HG02870 (cell line): ENCODE measurements at regions not wholly inside any gene's neighbourhood (a gene's known extent, or its start where the extent isn't known, plus 50 kb on each side); places are given as distances from the start of the nearest gene placed in this dataset.
"Not testable (repeated sequence)": the region's sequence is repeated elsewhere in the genome, so short reads cannot be mapped to it uniquely, and the experiment has no call there.

Source experiments
- ATAC-seq: cut with Tn5 transposase; IDR thresholded peaks from one replicate; pipeline ENCODE4 v1.9.1; 2021; ENCODE audit warnings: mild to moderate bottlenecking, moderate library complexity; ENCODE audit not compliant: unreplicated experiment

DNA sequence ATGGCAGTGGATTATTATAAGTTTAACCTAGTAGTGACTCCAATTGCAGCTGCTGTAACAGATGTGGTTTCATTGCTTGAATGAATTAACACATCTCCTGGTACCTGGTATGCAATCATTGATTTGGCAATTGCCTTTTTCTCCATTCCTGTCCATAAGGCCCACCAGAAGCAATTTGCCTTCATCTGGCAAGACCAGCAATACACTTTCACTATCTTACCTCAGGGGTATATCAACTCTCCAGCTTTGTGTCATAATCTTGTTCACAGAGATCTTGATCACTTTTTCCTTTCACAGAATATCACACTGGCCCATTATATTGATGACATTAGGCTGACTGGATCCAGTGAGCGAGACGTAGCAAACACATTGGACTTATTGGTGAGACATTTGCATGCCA is 128.7 kb upstream of the ZC3H12C start:
- ATAC-seq = no peak

DNA sequence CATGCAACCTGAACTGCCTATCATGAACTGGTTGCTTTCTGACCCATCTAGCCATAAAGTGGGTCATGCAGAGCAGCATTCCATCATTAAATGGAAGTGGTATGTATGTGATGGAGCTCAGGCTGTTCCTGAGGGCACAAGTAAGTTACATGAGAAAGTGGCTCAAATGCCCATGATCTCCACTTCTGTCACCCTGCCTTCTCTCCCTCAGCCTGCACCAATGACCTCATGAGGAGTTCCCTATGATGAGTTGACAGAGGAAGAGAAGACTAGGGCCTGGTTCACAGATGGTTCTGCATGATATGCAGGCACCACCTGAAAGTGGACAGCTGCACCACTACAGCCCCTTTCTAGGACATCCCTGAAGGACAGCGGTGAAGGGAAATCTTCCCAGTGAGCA is 127.7 kb upstream of the ZC3H12C start:
- not testable (repeated sequence) for ATAC-seq

DNA sequence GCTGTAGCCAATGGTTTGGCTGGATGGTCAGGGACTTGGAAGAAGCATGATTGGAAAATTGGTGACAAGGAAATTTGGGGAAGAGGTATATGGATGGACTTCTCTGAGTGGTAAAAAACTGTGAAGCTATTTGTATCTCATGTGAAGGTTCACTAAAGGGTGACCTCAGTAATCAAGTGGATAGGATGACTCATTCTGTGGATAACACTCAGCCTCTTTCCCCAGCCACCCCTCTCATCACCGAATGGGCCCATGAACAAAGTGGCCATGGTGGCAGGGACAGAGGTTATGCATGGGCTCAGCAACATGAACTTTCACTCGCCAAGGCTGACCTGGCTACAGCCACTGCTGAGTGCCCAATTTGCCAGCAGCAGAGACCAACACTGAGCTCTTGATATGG is 127.3 kb upstream of the ZC3H12C start:
- not testable (repeated sequence) for ATAC-seq

DNA sequence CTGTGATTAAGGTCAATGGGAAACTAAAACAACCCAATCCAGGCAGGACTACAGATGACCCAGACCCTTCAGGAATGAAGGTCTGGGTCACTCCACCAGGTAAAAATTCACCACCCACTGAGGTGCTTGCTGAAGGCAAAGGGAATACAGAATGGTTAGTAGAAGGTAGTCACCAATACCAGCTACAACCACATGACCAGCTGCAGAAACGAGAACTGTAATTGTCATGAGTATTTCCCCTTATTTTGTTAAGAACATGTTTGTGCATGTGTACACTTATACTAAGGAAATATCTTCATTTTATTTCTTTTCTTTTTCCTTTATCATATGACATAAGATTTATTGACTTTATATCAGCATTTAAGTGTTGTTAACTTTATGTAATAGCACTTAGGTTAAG is 126.1 kb upstream of the ZC3H12C start:
- not testable (repeated sequence) for ATAC-seq

DNA sequence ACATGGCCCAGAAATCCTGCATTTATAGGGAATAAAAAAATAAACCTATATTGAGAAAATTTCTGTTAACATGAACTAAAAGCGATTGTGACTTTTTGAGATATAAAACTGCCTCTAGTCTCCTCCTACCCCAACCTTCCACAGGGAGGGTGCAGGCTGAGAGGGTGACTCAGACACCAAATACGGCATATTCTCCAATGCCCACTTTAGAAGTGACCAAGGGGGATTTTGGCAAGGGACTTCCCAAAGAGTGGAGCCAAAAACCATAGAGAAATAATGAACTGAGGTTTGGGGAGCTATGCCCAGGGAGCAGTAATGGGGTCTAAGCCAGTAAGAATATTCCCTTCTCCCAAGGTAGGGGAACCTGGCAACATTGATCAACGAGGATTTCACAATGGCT is 124.9 kb upstream of the ZC3H12C start:
- ATAC-seq = no peak

DNA sequence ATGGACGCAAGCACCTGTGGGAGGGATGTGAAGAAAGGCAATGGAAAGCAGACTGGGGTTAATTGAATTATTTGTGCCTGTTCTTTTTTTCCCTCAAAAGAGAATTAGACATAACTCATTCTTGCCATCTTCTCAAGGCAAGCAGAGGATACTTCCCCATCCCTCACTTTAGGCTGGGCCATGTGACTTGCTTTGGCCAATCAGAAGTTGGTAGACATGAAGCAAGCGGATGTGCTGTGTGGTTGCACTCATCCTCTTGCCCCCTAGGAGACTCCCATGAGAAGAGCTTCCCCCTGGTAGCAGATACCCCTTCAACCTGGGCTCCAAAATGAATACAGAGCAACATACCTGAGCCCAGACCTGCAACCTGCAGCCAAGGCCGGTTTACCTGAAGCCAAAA is 124.4 kb upstream of the ZC3H12C start:
- no peak for ATAC-seq

DNA sequence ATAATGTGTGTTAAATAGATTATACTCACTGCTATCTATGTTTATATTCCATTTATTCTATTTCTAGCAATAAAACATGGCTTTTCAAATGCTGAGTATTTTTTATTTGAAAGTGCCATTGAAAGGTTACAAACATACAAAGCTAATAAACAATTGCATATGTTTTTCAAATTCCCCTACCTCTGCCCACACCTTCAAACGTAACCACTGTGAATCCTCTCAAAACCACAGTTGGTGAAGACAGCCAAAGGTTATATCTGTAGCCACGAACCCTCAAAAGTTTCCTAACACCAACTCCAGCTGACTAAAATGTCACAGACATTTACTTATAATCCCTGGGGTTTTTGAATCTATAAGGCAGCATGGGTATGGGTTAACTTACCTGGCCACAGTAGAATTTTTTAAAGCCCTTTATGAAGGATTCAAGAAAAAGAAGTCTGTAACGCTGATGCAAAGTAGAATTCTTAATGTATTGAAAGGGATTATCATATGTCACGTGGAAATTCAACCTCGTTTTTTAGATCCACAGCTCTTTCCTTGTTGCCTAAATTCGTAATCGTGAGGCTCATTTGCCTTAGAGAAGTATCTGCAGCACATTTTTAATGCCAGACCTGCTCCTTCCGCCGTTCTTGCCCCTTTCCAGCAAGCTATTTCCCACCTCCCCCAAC is 122.5 kb upstream of the ZC3H12C start:
- peak; percentile 61 for ATAC-seq

DNA sequence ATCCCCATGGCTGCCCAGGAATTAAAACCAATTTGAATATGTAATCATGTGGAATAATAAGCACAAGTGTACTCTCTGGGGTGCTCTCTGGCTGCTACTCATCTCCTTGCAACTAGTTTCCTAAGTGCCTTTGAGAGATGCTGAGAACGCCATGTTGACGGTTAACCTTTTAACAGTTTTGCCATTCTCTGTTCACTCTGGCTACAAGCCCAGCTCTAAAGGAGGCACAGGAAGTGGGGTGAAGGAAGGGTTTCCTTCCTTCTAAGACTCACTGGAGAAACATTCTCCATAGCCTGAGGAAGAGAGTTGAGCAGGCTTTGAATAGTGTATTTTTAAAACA is 122.0 kb upstream of the ZC3H12C start:
- ATAC-seq = no peak

DNA sequence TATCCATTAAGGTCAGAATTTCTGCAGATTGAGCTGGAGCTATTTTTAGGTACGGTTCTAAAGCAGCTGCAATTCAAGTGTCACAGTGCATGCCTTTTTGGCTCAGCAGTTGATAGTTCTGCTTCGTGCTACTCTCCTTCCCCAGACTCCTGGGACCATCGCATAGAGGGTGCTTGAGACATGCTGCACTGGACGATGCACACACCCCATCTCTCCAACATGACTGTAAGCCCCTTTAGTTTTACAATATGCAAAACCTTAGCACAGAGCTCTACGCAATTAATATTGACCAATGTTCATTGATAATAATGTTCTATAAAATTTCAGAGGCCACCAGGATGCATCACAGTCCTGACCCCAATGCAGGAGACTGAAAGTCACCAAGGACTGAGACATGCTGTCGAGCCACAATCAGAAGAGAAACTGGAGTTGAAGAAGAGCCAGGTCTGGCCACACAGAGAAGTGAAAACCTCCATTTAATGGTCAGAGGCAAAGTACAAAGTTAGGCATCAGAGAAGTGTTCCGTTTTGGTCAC is 120.9 kb upstream of the ZC3H12C start:
- ATAC-seq = peak; percentile 62

DNA sequence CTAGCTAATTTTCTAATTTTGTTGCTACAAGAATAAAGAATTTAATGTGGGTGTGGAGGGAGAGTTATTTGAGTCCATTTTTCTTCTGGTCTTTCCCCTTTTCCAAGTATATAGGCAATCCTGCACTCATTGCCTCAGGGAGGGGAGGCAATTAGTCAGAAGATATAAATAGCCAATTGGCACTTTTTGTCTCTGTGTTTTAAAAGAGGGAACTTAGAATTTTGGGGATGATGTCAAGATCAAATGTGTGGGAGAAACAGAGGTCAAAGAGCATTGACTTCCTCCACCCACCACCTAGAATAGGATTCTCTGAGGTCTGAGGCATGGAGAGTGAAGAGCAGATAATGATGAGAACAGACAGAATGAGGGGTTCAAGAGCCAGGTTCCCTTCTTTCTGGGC is 120.3 kb upstream of the ZC3H12C start:
- no peak for ATAC-seq

DNA sequence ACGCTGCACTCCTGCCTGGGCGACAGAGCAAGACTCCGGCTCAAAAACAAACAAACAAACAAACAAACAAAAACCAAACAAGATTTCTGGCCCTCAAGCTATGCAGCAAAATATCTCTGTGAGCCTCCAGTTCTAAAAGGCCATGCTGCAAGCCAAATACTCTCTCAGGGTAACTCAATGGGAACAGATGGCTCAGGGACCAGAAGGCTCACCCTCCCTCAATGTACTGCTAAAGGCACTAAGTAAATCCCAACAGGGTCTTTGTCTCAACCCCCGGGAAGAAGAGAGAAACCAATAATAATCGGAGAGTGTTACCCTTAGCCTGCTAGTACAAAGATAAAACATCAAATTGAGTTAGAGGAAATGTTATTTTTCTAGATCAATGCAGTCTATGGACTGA is 119.7 kb upstream of the ZC3H12C start:
- ATAC-seq = no peak

DNA sequence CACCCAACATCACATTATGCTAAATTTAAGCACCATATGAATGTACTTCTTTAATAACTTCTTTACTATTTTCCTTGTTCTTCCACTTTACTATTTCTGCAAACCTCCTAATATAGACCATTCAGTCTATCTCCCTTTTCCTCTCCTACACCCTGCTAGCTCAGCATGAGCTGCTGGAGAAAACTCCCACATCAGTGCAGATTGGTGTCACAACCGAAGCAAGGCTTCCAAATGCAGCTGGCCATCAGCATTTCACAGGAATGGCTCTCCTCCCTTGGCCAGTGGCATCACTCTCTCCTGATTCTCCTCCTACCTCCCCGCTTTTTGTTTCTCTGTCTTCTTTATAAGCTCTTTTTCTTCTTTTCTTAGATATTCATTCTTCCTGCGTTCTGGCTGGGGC is 118.7 kb upstream of the ZC3H12C start:
- ATAC-seq = no peak

DNA sequence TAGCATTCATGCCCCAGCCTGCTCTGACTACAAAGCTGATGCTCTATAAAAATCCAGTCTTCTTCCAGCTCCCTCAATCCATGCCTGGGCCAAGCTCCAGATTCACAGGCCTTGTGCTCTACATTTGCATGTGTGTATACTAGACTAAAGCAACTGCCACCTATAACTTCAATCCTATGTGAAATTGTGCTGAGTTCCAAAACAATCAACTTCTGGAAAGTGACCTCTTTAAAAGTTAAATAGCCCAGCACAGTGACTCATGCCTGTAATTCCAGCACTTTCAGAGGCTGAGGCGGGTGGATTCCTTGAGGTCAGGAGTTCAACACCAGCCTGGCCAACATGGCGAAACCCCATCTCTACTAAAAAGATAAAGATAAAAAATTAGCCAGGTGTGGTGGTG is 114.3 kb upstream of the ZC3H12C start:
- ATAC-seq = no peak

DNA sequence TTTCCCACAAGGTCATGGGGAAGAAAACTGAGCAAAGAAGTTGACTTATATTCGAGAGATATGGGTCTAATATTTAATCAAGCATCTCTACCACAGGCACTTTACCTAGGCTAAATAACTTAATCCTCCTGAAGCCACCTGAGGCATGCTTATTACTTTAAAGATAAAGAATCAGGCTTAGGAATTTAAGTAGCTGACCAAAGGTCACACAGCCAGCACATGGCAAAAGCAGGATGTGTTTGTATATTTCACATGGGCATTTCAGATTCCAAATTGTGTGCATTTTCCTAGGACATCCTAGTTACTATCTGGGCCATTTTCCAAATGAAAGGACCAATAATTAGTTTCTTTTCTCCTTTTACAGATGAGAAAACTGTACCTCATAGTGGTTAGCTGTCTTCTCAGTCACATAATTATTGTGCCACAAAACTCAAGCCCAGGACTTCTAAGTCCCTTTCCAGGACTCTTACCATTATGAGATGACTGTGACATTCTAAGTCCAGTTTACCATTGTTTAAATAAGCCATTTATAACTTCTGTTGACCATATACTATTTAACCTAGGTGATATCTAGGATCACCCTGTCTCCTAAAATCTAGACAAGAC is 112.1 kb upstream of the ZC3H12C start:
- no peak for ATAC-seq

DNA sequence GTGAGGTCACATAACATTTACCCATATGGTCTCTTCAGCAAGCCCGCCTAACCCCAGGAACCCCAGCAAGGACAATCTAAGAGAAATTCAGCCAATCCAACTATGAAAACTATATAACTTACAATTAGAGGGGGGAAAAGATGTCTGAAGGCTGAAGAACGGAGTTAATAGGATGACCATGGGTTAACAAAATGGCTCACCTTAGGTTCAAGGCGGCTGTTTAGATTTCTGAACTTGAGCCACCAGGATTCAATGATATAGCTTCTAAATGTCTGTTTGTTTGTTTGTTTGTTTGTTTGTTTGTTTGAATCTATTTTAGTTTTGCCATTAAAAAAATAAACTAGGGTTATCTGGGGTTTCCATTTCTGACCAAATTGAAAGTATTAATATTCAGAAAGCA is 109.8 kb upstream of the ZC3H12C start:
- no peak for ATAC-seq

DNA sequence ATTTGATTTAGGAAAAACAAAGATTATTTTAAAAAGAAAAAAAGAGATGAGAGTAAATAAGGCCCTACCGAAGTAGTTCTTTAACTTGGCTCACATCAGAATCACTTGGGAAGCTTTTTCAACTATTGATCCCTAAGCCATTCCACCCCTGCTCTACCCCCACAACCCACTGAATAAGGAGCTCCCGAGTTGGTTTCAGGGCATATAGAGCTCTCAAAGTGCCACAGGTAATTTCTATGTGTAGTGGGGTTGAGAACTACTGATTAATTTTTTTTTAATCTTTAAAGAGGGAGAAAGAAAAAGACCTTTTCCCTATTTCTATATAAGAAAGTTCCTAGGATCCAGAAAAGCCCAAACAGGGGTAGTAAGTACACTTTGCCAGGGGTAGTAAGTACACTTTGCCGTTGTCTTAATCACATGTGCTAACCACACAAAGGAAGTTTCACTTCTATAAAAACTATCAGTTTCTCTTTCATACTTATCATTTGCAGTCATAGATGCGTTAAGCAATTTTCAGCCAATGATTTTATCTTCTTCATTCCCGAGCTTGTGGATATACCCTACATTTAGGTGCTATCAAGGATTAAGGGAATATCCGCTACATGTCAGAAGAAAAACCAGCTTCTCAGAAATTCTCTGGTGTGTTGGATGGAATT is 108.4 kb upstream of the ZC3H12C start:
- ATAC-seq = peak; percentile 96

DNA sequence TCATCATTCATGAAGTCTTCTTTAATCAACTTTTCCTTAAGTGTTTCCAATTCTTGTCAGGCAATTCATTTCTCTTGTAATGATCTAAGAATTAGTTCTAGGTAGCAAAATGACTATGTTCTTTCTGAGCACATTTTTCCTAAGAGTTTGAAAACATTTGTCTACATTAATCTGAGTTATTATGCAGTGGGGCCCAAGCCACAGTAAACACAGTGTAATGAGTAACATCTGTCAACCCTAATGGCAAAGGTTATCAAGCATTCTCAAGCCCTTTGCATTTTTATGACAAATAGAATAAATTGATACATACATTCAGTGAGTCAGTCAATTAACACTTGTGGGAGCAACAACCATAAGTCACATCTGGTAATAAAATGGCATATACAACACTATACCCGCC is 106.7 kb upstream of the ZC3H12C start:
- ATAC-seq = no peak

DNA sequence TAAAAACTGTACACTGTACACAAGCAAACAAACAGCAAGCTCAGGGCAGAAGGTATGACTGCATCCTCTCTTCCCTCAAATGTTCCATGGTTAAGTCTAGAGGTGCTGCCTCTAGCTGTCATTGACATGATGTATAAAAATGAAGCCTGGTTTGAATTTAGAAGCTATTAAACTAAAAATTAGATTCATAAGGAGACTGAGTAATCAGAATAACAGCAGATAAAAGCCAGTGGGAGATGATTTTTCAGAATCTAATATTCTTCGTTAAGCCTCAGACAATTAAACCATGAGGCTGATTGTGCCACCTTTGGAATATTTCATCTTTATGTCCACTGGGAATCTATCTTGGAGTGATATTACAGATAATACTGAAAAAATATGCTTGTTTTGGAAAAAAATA is 101.4 kb upstream of the ZC3H12C start:
- ATAC-seq = no peak

DNA sequence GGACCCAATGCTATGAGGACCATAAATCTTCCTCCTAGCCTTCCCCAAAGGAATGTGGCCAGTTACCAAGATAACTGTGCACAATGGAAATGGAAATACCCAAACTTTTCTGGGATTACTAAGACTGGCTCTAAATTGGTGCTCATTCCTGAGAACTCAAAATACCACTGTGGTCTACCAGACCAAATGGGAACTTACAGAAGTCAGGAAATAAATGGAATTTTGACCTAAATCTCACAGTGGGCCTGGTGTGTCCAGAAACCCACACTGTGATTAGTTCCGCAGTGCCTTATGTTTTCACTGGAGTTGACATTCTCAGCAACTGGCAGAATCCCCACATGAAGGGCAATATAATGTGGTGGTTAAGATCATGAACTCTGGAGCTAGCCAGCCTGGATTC is 99.4 kb upstream of the ZC3H12C start:
- no peak for ATAC-seq

DNA sequence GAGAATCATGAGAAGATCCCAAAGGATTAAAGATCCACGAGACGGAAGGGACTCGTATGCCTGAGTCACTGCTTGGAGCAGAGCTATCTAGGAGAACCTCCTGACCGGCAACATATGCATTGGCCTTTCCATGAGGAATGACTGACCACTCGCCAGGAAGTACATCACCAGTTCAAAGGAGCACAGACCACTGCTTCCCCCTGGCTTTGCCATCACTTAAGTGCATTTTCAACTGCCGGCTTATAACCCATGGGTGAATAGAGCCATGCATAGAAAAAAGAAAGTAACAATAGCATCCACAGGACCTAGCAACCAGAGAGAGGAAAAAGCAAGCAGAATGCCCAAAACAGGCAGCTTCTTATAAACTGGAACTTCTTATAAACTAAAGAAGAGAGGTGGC is 98.3 kb upstream of the ZC3H12C start:
- ATAC-seq = no peak

DNA sequence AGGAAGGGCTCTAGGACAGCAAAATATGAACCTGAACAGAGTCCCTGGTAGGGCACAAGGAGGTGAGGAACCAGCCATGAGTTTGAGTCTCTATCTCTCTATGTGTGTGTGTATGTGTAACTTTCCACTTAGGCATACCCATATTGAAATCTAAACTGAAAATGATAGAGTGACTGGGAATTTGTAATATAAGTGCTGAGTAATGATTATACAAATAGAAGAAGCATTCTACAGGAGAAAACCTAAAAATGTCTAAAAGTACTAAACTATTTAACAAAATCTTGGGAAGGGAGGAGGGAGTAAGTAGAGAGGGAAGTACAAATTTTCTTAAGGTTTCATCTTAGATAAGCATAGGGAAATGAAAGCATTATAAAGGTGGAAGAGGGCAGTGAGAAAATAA is 97.1 kb upstream of the ZC3H12C start:
- ATAC-seq = no peak

DNA sequence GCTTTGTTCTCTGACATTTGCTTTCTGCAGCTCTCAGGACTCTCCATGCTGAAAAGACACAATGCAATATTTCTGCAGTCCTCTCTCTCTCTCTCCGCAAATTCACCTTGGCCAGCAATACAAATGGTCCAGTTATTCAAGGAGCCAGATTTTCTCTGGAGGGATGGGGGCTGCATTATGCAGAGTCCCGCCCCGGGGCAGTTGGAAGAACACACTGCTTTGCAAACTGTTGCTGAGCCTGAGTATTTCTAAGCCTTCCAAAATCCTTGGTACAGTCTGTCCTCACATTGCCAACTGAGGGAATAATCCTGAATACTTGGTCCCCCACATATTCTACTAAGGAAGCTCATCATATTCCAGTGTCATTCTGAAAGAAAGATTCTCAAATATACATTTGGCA is 94.3 kb upstream of the ZC3H12C start:
- no peak for ATAC-seq
